CD4-positive, alpha-beta T cell treated with Interferon gamma for 1 hour (primary cell): ENCODE measurements at regions not wholly inside any gene's neighbourhood (a gene's known extent, or its start where the extent isn't known, plus 50 kb on each side); places are given as distances from the start of the nearest gene placed in this dataset.
"Not testable (repeated sequence)": the region's sequence is repeated elsewhere in the genome, so short reads cannot be mapped to it uniquely, and the experiment has no call there.

Experiments
- DNase-seq: peaks from one replicate; pipeline ENCODE4 v3.0.0-alpha.2; 2020

GRCh38 chr5:104576677-104577076 lies 1014.1 kb upstream of the NUDT12 start:
- DNase-seq: no peak

- DNase-seq: no peak
Measured at GRCh38 chr5:104573949-104574709, 1011.5 kb upstream of the NUDT12 start.

- no peak for DNase-seq
Measured at GRCh38 chr5:104569621-104570020, 1007.0 kb upstream of the NUDT12 start.

DNA sequence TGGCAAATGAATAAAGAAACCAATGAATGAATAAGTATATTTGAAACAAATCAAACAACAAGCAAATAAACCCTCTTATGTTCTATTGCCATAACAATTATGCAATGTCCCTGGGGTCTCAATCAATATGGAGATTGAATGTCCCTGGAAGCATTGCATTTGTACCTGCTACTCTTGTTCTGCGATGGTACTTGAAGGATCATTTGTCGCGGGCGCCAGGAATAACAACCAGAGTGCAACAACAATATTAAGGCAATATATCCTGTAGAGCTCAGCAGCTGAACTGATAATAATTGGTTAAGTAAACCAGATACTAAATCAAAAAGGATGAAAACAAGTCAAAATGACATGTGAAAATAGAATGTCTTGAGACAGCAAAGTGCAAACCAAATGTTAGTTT lies 1001.9 kb upstream of the NUDT12 start:
- no peak for DNase-seq

GRCh38 chr5:104556957-104557356 lies 994.4 kb upstream of the NUDT12 start:
- DNase-seq: no peak

GRCh38 chr5:104551628-104552027 lies 989.0 kb upstream of the NUDT12 start:
- no peak for DNase-seq

GRCh38 chr5:104546871-104547270 lies 984.3 kb upstream of the NUDT12 start:
- DNase-seq: not testable (repeated sequence)

DNA sequence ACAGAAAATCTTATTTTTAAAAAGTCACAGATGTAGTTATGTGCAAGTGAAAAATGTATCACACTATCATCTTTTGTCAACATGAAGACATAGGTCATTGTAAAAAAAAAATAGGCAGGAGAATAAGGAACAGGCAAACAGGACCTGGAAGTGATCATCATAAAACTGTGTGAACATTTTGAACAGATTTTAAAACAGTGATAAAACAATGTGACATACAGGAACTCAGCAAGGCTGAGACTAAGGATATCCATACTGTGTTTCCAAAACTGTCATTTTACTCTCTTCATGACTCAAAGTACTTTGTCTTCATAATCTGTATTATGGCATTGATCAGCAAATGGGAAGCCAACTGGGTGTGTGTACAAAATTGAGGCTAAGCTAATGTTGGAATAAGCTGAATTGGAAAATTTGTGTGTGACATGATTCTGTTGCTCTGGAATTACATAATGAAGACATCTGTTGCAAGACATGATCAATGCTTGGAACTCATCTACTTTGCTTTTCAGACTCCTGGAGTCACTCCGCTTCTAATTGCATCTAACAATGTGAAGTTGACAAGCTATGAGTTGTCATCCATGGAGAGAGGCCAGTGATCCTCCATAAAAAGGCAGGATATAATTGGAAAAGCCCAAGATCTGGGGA lies 978.7 kb upstream of the NUDT12 start:
- no peak for DNase-seq

- DNase-seq: no peak
Measured at GRCh38 chr5:104540448-104540847, 977.9 kb upstream of the NUDT12 start.

DNA sequence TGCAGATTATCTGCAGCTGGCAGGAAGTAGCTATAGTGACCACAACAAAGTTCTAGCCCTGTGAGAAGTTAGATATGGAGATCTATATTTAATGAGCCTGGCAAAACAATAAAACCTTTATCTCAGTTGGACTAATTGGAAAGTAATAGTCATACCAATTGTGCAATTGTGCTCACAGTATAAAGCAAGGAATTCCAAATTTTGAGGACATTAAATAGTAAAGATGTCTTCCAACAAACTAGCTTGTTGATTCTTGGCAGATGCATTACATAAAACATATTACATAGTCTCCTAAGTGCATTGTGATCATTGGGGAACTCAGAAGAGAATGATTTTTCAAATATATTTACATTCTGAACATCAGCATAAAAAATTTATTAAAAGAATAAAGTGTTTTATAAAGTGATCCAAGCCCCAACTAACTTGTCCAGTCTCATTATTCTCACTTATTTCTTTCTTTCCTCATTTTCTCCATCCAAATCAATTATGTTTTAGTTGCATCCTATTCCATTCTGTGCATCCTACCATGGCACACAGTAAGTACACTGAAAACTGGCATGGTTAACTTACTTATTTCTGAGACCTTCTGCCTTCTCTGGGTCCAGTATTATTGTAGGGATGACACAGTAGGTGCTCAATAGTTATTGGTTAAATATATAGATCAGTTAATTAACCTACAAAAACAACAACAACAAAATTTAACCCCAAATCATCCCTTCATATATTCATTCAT lies 977.2 kb upstream of the NUDT12 start:
- no peak for DNase-seq

GRCh38 chr5:104538734-104539133 lies 976.1 kb upstream of the NUDT12 start:
- DNase-seq: no peak

GRCh38 chr5:104533498-104533897 lies 970.9 kb upstream of the NUDT12 start:
- DNase-seq: no peak

- DNase-seq: no peak
Measured at GRCh38 chr5:104526866-104527265, 964.3 kb upstream of the NUDT12 start.

DNA sequence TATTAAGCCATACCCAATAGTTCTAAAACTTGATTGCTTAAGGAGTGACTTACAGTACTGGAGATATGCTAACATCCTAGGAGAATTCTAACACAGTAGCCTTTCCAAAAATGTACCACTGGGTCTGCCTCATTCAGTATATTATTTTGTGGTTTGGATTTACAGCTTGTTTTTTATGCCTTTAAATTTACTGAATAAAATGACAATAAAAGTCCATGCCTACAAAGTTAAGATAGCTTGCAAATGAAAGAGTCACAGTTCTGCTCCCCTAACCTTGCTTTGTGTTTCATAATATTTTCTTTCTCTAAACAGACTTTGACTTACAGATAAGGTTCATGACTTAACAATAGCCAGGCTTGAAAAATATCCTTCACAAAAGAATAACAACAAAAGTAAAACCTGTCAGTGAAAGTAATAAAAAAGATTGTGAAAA lies 951.1 kb upstream of the NUDT12 start:
- DNase-seq: no peak

- DNase-seq: no peak
Measured at GRCh38 chr5:104513121-104513602, 950.6 kb upstream of the NUDT12 start.

GRCh38 chr5:104512063-104512825 lies 949.7 kb upstream of the NUDT12 start:
- no peak for DNase-seq

GRCh38 chr5:104498281-104498680 lies 935.7 kb upstream of the NUDT12 start:
- no peak for DNase-seq

- no peak for DNase-seq
Measured at GRCh38 chr5:104494083-104494482, 931.5 kb upstream of the NUDT12 start.

GRCh38 chr5:104472811-104473210 lies 910.2 kb upstream of the NUDT12 start:
- DNase-seq: no peak

GRCh38 chr5:104456122-104456521 lies 893.5 kb upstream of the NUDT12 start:
- DNase-seq: no peak

GRCh38 chr5:104452550-104452949 lies 890.0 kb upstream of the NUDT12 start:
- no peak for DNase-seq

GRCh38 chr5:104451911-104452310 lies 889.3 kb upstream of the NUDT12 start:
- DNase-seq: not testable (repeated sequence)

DNA sequence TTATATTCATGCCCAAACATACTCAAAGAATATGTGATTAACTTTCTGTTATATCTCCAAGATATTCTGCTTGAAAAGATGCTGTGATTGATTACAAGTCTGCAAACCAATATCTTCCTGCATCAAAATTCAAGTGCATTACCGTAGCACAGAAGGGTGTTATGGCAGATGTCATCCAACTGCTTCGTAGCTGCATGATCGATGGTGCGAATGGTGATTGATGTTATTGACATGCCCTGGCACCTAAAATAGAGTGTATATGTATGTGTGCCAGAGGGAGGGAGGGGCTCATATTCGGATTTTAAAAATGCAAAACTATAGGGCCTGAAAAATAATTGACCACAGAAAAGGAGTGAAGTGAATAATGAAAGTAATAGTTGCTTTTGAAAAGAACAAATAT lies 882.1 kb upstream of the NUDT12 start:
- DNase-seq: no peak
